Peyer's patch (tissue), 4 donors: ENCODE measurements at regions not wholly inside any gene's neighbourhood (a gene's known extent, or its start where the extent isn't known, plus 50 kb on each side); places are given as distances from the start of the nearest gene placed in this dataset.

Source experiments
- POLR2A ChIP-seq, 2 donors: fragments of 450-650 bp; IDR thresholded peaks; one replicate each; pipeline ENCODE4 v1.5.1; 2017; ENCODE audit warnings: antibody characterized with exemption in 2 of 2, mild to moderate bottlenecking in 2 of 2, moderate library complexity in 2 of 2
- TF ChIP-seq, protein P1 (sequence below), 6 experiments: fragments of 450-650 bp in 4 of 6; fragments of 200-600 bp in 2 of 6; sonication (generic) in 1 of 6; IDR thresholded peaks; one replicate each; pipeline ENCODE4 v1.5.1; 2017 to 2019; ENCODE audit warnings: antibody characterized with exemption in 6 of 6, mild to moderate bottlenecking in 3 of 6, moderate library complexity in 1 of 6

DNA sequence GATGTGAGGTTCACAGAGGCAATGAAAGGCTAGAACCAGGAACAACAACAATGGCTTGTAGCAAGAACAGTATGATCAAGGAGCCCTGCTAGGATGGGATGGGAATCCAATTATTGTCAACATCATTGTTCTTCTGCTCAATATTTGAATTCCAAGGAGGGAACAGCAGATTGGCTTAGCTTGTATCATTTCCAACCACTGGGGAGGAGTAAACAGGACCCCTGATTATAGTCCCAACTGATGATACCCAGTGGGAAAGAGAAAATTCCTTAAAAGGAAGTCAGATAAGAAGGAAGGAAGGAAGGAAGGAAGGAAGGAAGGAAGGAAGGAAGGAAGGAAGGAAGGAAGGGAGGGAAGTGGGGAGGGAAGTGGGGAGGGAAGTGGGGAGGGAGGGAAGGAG is 69.5 kb upstream of the ZC3H12C start:
- TF ChIP-seq POLR2A (IDR thresholded peaks at IDR 0.05) = no peak
- TF ChIP-seq, protein P1, sequence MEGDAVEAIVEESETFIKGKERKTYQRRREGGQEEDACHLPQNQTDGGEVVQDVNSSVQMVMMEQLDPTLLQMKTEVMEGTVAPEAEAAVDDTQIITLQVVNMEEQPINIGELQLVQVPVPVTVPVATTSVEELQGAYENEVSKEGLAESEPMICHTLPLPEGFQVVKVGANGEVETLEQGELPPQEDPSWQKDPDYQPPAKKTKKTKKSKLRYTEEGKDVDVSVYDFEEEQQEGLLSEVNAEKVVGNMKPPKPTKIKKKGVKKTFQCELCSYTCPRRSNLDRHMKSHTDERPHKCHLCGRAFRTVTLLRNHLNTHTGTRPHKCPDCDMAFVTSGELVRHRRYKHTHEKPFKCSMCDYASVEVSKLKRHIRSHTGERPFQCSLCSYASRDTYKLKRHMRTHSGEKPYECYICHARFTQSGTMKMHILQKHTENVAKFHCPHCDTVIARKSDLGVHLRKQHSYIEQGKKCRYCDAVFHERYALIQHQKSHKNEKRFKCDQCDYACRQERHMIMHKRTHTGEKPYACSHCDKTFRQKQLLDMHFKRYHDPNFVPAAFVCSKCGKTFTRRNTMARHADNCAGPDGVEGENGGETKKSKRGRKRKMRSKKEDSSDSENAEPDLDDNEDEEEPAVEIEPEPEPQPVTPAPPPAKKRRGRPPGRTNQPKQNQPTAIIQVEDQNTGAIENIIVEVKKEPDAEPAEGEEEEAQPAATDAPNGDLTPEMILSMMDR (IDR thresholded peaks at IDR 0.05) = no peak
